ENCODE measurements at regions not wholly inside any gene's neighbourhood (a gene's known extent, or its start where the extent isn't known, plus 50 kb on each side); places are given as distances from the start of the nearest gene placed in this dataset.

DNA sequence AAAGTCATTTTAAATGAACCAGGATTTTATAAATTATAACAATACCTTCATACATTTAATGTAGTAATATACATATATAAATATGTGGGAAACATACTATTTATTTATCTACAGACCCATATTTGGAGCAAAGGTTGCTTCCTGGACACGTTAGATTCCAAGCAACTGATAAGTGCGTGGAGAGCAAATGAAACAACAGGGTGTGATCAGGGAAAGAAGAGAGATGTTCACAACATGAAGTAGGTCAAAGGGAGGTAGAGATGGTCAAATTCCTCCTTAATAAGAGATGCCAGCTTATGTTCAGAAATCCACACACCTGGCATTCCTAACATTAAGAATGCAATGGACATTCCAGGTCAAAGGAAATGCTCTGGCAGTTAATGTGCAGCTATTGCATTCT, 53.1 kb upstream of the HPGD start:
- ChIA-PET CTCF (no interaction called here), POLR2A (no interaction called here)
- Mint-ChIP-seq H3K9me3 (peaks cover 0 to 5% (median 0%) of the 10 kb centered on the region in 11 donors), H3K4me3 (no peak overlapping the region), H3K27ac (no peak overlapping the region), H3K27me3 (peaks cover 0 to 2% (median 0%) of the 10 kb centered on the region in 5 donors), H3K4me1 (no peaks in the 10 kb centered on the region), H3K36me3 (no peaks in the 10 kb centered on the region)
- Histone ChIP-seq H3K4me3 (ENCODE audit: low read length) (no peak overlapping the region), H3K27ac (ENCODE audit: low read depth, low read length) (no peak overlapping the region), H3K36me3 (ENCODE audit: control insufficient read depth in 2 of 3, insufficient read depth in 3 of 3, low read length in 3 of 3) (no peaks in the 10 kb centered on the region), H3K9me3 (ENCODE audit: control insufficient read depth in 2 of 3, low read length in 3 of 3) (no peaks in the 10 kb centered on the region), H3K4me1 (ENCODE audit: control insufficient read depth in 2 of 2, insufficient read depth in 2 of 2, low read length in 2 of 2) (no peaks in the 10 kb centered on the region), H3K27me3 (ENCODE audit: control insufficient read depth in 2 of 2, insufficient read depth in 2 of 2, low read length in 2 of 2) (no peaks in the 10 kb centered on the region)
- DNase-seq (no peak), ATAC-seq (no peak)
- intact Hi-C loops (cut with micrococcal nuclease): no loop called here
